A549 (cell line): ENCODE measurements at regions not wholly inside any gene's neighbourhood (a gene's known extent, or its start where the extent isn't known, plus 50 kb on each side); places are given as distances from the start of the nearest gene placed in this dataset.

ENCODE experiments used
- ATAC-seq, 2 experiments: fragments of 200-7000 bp in 1 of 2; fragments of >200 bp in 1 of 2; cut with Nextera tagmentation in 1 of 2; cut with Tn5 transposase in 1 of 2; 3 replicates each; pipeline versions ENCODE4 v1.8.0 to v1.9.1; 2018 to 2020; ENCODE audit warnings: mild to moderate bottlenecking in 1 of 2, moderate library complexity in 1 of 2
- CTCF ChIA-PET: fragments of 300-600 bp; sonication (Branson Sonifier 250); formaldehyde crosslinking; extraction: SDS; loops from one replicate; lab custom pipeline; 2021; ENCODE audit warnings: antibody characterized with exemption, inconsistent platforms; lab: Yijun Ruan, JAX
- POLR2A ChIA-PET: fragments of 350-600 bp; formaldehyde crosslinking; extraction: SDS; loops from one replicate; lab custom pipeline; 2021; ENCODE audit warnings: antibody characterized with exemption, inconsistent platforms; lab: Yijun Ruan, JAX
- DNase-seq, 2 experiments: peaks; one replicate each; pipeline versions ENCODE4 v3.0.0 to v3.0.0-alpha.2; 2011 to 2016; ENCODE audit warnings: low read depth in 1 of 2, low spot score in 1 of 2
- FAIRE-seq: peaks from 2 replicates; lab custom pipeline; 2011; peaks lifted over from hg19 to GRCh38; lab: Jason Lieb, UNC
- H3K27ac ChIP-seq, 2 experiments: fragments of >200 bp; sonication (Bioruptor Twin); formaldehyde crosslinking; 3 replicates each; pipeline ENCODE4 v1.5.1; 2016 to 2017
- H3K4me1 ChIP-seq: fragments of >200 bp; sonication (Bioruptor Twin); formaldehyde crosslinking; 3 replicates; pipeline ENCODE4 v1.6.1; 2016
- H3K4me2 ChIP-seq: fragments of >200 bp; sonication (Bioruptor Twin); formaldehyde crosslinking; 3 replicates; pipeline ENCODE4 v1.6.1; 2016
- H3K4me3 ChIP-seq: fragments of >200 bp; sonication (Bioruptor Twin); formaldehyde crosslinking; 3 replicates; pipeline ENCODE4 v1.5.1; 2016
- H3K9me3 ChIP-seq: fragments of >200 bp; sonication (Bioruptor Twin); formaldehyde crosslinking; 3 replicates; pipeline ENCODE4 v1.6.1; 2016
- CHD4 ChIP-seq: fragments of 200-600 bp; sonication (generic); IDR thresholded peaks from 2 replicates; pipeline ENCODE4 v1.6.1; 2016; ENCODE audit warnings: antibody characterized with exemption, mild to moderate bottlenecking, borderline replicate concordance
- CTCF ChIP-seq: fragments of >200 bp; sonication (Bioruptor Twin); formaldehyde crosslinking; IDR thresholded peaks from 3 replicates; pipeline ENCODE4 v1.5.1; 2016
- EHMT2 ChIP-seq: fragments of 200-600 bp; sonication (generic); IDR thresholded peaks from 2 replicates; pipeline ENCODE4 v1.6.1; 2016; ENCODE audit warnings: antibody characterized with exemption, low read depth, mild to moderate bottlenecking, moderate library complexity
- FOSL2 ChIP-seq, 2 experiments: fragments of 450-650 bp in 1 of 2; fragments of >200 bp in 1 of 2; sonication (Bioruptor Twin) in 1 of 2; formaldehyde crosslinking; IDR thresholded peaks; 2 replicates each; pipeline versions ENCODE4 v1.5.0 to v1.6.1; 2016 to 2020; ENCODE audit warnings: mild to moderate bottlenecking in 1 of 2, moderate library complexity in 1 of 2
- FOXS1 ChIP-seq: fragments of 250-450 bp; sonication (Bioruptor Pico); IDR thresholded peaks from 2 replicates; pipeline ENCODE4 v1.5.0; 2020; ENCODE audit warnings: mild to moderate bottlenecking, moderate library complexity
- HDAC2 ChIP-seq: fragments of 200-600 bp; sonication (generic); IDR thresholded peaks from 2 replicates; pipeline ENCODE4 v1.6.1; 2016
- HEYL ChIP-seq: fragments of 250-450 bp; sonication (Bioruptor Pico); IDR thresholded peaks from 2 replicates; pipeline ENCODE4 v1.8.0; 2021; ENCODE audit warnings: mild to moderate bottlenecking, moderate library complexity
- HMGXB4 ChIP-seq: fragments of 250-450 bp; sonication (Bioruptor Pico); IDR thresholded peaks from 2 replicates; pipeline ENCODE4 v1.5.0; 2021; ENCODE audit warnings: mild to moderate bottlenecking, moderate library complexity, borderline replicate concordance
- HOXA7 ChIP-seq: fragments of 250-450 bp; sonication (Bioruptor Pico); IDR thresholded peaks from 2 replicates; pipeline ENCODE4 v1.5.0; 2020; ENCODE audit warnings: mild to moderate bottlenecking, moderate library complexity
- JUNB ChIP-seq: fragments of >200 bp; sonication (Bioruptor Twin); formaldehyde crosslinking; IDR thresholded peaks from 2 replicates; pipeline ENCODE4 v1.6.1; 2016
- KDM1A ChIP-seq: fragments of 200-600 bp; sonication (generic); IDR thresholded peaks from 2 replicates; pipeline ENCODE4 v1.6.1; 2016; ENCODE audit warnings: low read depth, mild to moderate bottlenecking
- KDM5A ChIP-seq: fragments of 200-600 bp; sonication (generic); IDR thresholded peaks from 2 replicates; pipeline ENCODE4 v1.6.1; 2016; ENCODE audit warnings: antibody characterized with exemption, mild to moderate bottlenecking
- MAFK ChIP-seq: fragments of 450-650 bp; IDR thresholded peaks from 2 replicates; pipeline ENCODE4 v1.6.1; 2014; ENCODE audit not compliant: partially characterized antibody
- MAZ ChIP-seq: fragments of 150-350 bp; IDR thresholded peaks from 2 replicates; pipeline ENCODE4 v1.6.1; 2014; ENCODE audit warnings: antibody characterized with exemption, low read depth, low read length, borderline replicate concordance
- MYC ChIP-seq: IDR thresholded peaks from 2 replicates; pipeline ENCODE4 v1.6.1; 2012; ENCODE audit warnings: mild to moderate bottlenecking, inconsistent platforms, low read length, improper control_type of control experiment, borderline replicate concordance
- NR3C1 ChIP-seq: fragments of >200 bp; sonication (Bioruptor Twin); formaldehyde crosslinking; IDR thresholded peaks from 3 replicates; pipeline ENCODE4 v1.6.1; 2017
- PBX3 ChIP-seq: IDR thresholded peaks from 2 replicates; pipeline ENCODE4 v1.6.1; 2012
- PHF8 ChIP-seq: fragments of 200-600 bp; sonication (generic); IDR thresholded peaks from 2 replicates; pipeline ENCODE4 v1.6.1; 2016; ENCODE audit warnings: low read depth, mild to moderate bottlenecking, antibody characterized with exemption, moderate library complexity, borderline replicate concordance
- POLR2A ChIP-seq: IDR thresholded peaks from 2 replicates; pipeline ENCODE4 v1.6.1; 2012; ENCODE audit warnings: mild to moderate bottlenecking, low read length
- POLR2AphosphoS2 ChIP-seq: conservative IDR thresholded peaks from 2 replicates; pipeline ENCODE4 v1.6.1; 2012; ENCODE audit warnings: low read length, improper control_type of control experiment, inconsistent platforms
- RAD21 ChIP-seq, 2 experiments: fragments of >200 bp in 1 of 2; sonication (Bioruptor Twin) in 1 of 2; formaldehyde crosslinking in 1 of 2; IDR thresholded peaks in 1 of 2; conservative IDR thresholded peaks in 1 of 2; 2 replicates in 1 of 2; 3 replicates in 1 of 2; pipeline ENCODE4 v1.6.1; 2012 to 2018; ENCODE audit warnings: inconsistent platforms in 1 of 2
- RARB ChIP-seq: fragments of 250-450 bp; sonication (Bioruptor Pico); IDR thresholded peaks from 2 replicates; pipeline ENCODE4 v1.8.0; 2021; ENCODE audit warnings: mild to moderate bottlenecking, moderate library complexity
- RCOR1 ChIP-seq: fragments of 150-350 bp; IDR thresholded peaks from 2 replicates; pipeline ENCODE4 v1.6.1; 2014; ENCODE audit warnings: antibody characterized with exemption, low read length, low read depth
- RNF2 ChIP-seq: fragments of 200-600 bp; sonication (generic); IDR thresholded peaks from 2 replicates; pipeline ENCODE4 v1.6.1; 2016; ENCODE audit warnings: low read depth, mild to moderate bottlenecking, antibody characterized with exemption, moderate library complexity, borderline replicate concordance
- SMC3 ChIP-seq: fragments of >200 bp; sonication (Bioruptor Twin); formaldehyde crosslinking; IDR thresholded peaks from 3 replicates; pipeline ENCODE4 v1.6.1; 2018; ENCODE audit warnings: inconsistent platforms
- TFCP2L1 ChIP-seq: fragments of 250-450 bp; sonication (Bioruptor Pico); IDR thresholded peaks from 2 replicates; pipeline ENCODE4 v1.5.0; 2021; ENCODE audit warnings: mild to moderate bottlenecking
- TP53 ChIP-seq: fragments of 250-450 bp; sonication (Bioruptor Pico); IDR thresholded peaks from 2 replicates; pipeline ENCODE4 v1.5.0; 2021; ENCODE audit warnings: mild to moderate bottlenecking, moderate library complexity
- ZNF302 ChIP-seq: fragments of 250-450 bp; sonication (Bioruptor Pico); IDR thresholded peaks from 2 replicates; pipeline ENCODE4 v1.9.0; 2021; ENCODE audit warnings: inconsistent platforms, mild to moderate bottlenecking, moderate library complexity
- WGBS: methylation state at CpG from one replicate; pipeline ENCODE4 v1.1.6; 2017; ENCODE audit errors: missing lambda C conversion rate; 5-methylcytosine and 5-hydroxymethylcytosine counted together
- TF ChIP-seq, protein P1 (sequence below): fragments of >200 bp; sonication (Bioruptor Twin); formaldehyde crosslinking; IDR thresholded peaks from 2 replicates; pipeline ENCODE4 v1.6.1; 2016

GRCh38 chr7:112869111-112869774, 79.0 kb upstream of the TMEM168 start:
- no peaks in the 10 kb centered on the region for H3K4me1 ChIP-seq
- H3K4me3 ChIP-seq: no peak overlapping the region
- ChIA-PET CTCF (interaction anchor here (0.6 to 2.0 kb wide), 9 partner anchors 10 to 463 kb away, joined by 3 to 7 read pairs (median 4); no protein-coding TSS in a partner anchor), POLR2A (no interaction called here)
- peak; percentile 40 to 55 for DNase-seq
- ATAC-seq: peak; percentile 80 to 92; a peak in 5 of 6 replicates
- 49% methylated on average over 15 of the region's 15 CpGs for WGBS
- TF ChIP-seq POLR2A (no peak), PHF8 (no peak), POLR2AphosphoS2 (no peak), CTCF (peak; percentile 63), NR3C1 (no peak), KDM1A (no peak), HMGXB4 (CRISPR knock-in tag) (no peak), RAD21 (conservative IDR thresholded peaks at IDR 0.05 in 1 of 2, IDR thresholded peaks at IDR 0.05 in 1 of 2) (peak; percentile 48 to 71), HEYL (no peak), KDM5A (no peak), RCOR1 (no peak), TP53 (CRISPR knock-in tag) (no peak), MAFK (no peak), MYC (no peak), CHD4 (no peak), PBX3 (no peak), HDAC2 (no peak), JUNB (no peak), EHMT2 (no peak), SMC3 (peak; percentile 51), ZNF302 (CRISPR knock-in tag) (no peak)
- TF ChIP-seq, protein P1, sequence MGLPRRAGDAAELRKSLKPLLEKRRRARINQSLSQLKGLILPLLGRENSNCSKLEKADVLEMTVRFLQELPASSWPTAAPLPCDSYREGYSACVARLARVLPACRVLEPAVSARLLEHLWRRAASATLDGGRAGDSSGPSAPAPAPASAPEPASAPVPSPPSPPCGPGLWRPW: no peak
- TF ChIP-seq, all 56 proteins: peak for 3
- FAIRE-seq: no peak
- H3K4me2 ChIP-seq: no peak overlapping the region
- no peak overlapping the region for H3K27ac ChIP-seq
- no peaks in the 10 kb centered on the region for H3K9me3 ChIP-seq

GRCh38 chr7:112868609-112869008, 78.4 kb upstream of the TMEM168 start:
- no peak overlapping the region for H3K4me2 ChIP-seq
- no peak for TF ChIP-seq TP53 (CRISPR knock-in tag)
- no peak for TF ChIP-seq RARB
- no peak for TF ChIP-seq MAZ
- TF ChIP-seq RNF2: no peak
- TF ChIP-seq FOSL2 (IDR thresholded peaks at IDR 0.05): no peak
- TF ChIP-seq FOSL2 (CRISPR knock-in tag; IDR thresholded peaks at IDR 0.05): no peak
- TF ChIP-seq HMGXB4 (CRISPR knock-in tag): no peak
- TF ChIP-seq FOXS1 (CRISPR knock-in tag): no peak
- no peak for TF ChIP-seq HOXA7 (CRISPR knock-in tag)
- no peak for TF ChIP-seq TFCP2L1
- TF ChIP-seq NR3C1: no peak
- TF ChIP-seq, all 56 proteins: peak for 0
- CTCF ChIA-PET: interaction anchor here (0.7 to 2.0 kb wide), 5 partner anchors 9 to 28 kb away, joined by 3 to 7 read pairs (median 5); no protein-coding TSS in a partner anchor
- 92% methylated on average over 4 of the region's 4 CpGs for WGBS
- POLR2A ChIA-PET: no interaction called here
- no peak overlapping the region for H3K4me3 ChIP-seq
- DNase-seq (no peak), ATAC-seq (no peak), FAIRE-seq (no peak)
- no peaks in the 10 kb centered on the region for H3K4me1 ChIP-seq
- H3K27ac ChIP-seq: no peak overlapping the region
- no peaks in the 10 kb centered on the region for H3K9me3 ChIP-seq
